Endothelial cell of hepatic sinusoid (primary cell): ENCODE measurements at regions not wholly inside any gene's neighbourhood (a gene's known extent, or its start where the extent isn't known, plus 50 kb on each side); places are given as distances from the start of the nearest gene placed in this dataset.

Experiments used
- in situ Hi-C: cut with HindIII; loops from 2 replicates; pipeline ENCODE4 v1.10.0; 2017; ENCODE audit warnings: low sequenced_read_pairs

- in situ Hi-C loops = no loop called here
Observed at GRCh38 chr2:215567504-215567903, 131.6 kb upstream of the FN1 start.

DNA sequence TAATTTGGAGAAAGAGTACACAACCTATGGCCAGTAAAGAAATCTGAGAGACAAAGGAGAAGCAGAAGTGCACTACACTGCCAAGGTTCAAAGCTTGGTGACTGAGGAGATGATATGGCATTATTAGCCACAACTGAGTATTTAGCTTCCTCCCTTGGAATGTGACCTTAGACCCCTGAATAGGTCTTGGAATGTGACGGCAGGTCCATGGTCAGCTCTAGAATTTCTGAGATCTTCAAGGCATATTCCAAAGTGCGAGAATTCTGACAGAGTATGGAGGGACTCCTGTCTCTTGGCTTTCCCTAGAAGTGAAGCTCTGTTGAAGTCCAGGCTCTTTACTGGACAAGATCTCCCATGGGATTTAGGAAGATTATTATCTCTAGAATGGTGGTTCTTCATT is 130.0 kb upstream of the FN1 start:
- in situ Hi-C loops = no loop called here

DNA sequence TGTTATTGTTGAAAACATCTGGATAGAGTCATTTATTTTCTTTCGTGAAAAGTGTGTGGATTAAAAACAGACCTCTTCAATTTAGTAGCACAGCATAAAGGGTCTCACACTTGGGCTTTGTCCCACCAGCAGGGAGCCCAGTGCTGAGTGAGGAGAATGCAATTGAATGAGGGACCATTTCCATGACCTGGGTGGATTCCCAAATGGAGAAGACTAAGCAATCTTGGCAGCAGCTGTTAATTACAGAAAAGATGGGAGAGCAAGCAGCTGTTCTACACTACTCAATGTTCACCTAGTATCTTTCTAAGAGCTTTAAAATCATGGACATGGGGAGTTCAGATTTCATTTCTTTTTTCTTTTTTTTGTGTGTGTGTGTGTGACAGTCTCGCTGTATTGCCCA is 121.8 kb upstream of the FN1 start:
- in situ Hi-C loops = loop anchor here (5.0 kb wide), 1 partner anchor 45 kb away; no protein-coding TSS in a partner anchor

- in situ Hi-C loops = loop anchor here (5.0 kb wide), 1 partner anchor 45 kb away; no protein-coding TSS in a partner anchor
Observed at GRCh38 chr2:215556979-215557378, 121.1 kb upstream of the FN1 start.

DNA sequence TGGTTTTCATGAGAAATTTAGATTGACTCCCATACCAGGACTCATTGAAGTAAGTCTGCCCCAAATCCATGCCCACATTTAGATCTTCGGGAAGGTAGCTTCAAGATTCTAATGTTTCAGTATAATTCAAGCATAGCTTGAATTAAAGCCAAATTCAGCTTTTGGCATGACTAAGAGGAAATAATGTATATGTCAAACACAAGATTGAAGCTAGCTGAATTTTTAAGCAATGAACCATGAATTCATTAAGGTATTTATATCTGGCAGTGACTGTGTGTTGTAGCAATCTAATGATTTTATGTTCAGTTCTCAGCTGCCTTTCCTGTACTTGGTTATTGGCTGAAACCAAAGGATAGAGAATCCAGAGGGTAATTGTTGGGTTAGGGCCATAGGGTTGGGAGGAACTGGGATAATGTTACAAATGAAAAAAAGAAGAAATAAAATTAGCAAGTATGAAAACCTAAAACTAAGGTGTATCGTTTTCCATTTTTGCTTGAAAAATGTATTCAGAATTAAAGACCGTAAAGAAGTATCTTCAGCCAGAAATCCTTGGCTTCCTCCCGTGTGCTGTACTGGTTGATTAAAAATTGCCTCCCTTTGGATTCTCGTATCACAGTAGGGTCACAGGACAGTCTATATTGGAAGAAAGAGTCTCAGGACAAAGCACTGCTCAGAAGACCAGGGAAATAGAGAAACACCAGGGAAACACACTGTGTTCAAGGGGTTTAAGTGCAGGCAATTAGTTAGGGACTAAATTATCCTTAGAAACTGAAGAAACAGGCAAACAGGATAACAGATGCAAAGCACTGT is 119.0 kb upstream of the FN1 start:
- in situ Hi-C loops = loop anchor here (5.0 kb wide), 1 partner anchor 47 kb away; no protein-coding TSS in a partner anchor

DNA sequence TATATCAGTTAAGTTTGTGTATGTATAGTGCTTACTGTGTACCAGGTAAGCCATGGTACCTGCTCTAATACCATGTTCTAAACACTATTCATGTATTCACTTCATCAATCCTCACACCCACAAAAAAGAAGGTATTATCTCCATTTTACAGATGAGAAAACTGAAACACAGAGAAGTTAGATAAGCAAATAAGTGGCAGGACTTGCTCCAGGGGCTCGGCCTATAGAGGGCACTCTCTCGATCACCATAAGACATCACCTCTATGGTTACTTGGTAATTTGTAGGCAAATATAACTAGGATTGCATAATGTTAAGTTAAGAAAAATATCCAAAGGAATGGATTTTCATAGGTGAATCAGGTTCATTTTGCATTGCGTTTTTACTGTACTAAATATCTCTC is 118.1 kb upstream of the FN1 start:
- in situ Hi-C loops = no loop called here

- in situ Hi-C loops = no loop called here
Observed at GRCh38 chr2:215552144-215552580, 116.3 kb upstream of the FN1 start.

DNA sequence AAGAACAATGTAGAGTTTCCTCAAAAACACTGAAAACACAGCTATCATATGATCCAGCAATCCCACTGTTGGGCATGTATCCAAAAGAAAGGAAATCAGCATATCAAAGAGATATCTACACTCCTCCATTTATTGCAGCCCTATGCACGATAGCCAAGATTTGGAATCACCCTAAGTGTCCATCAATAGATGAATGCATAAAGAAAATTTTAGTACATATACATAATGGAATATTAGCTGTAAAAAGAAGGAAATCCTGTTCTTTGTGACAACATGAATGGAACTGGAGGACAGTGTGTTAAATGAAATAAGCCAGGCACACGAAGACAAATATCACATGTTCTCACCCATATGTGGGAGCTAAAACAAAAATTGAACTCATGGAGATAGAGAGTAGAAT is 114.5 kb upstream of the FN1 start:
- in situ Hi-C loops = no loop called here

DNA sequence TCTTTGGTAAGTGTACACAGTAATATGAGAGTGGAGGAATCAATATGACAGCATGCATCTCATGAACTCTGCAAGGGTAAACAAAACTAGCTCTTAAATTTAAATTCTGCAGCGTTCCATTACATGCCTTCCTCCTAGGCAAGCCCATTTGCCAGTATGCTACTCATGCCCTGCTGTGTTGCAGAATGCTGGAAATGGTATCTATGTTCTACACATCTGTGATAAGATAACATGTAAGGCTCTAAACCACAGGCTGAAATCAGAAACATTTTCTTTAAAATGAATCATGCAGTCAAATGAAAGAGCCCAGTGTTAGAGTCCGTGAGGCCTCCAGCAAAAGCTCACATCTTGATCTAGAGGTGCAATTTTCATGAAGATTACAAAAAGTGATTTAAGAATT is 112.8 kb upstream of the FN1 start:
- in situ Hi-C loops = no loop called here

DNA sequence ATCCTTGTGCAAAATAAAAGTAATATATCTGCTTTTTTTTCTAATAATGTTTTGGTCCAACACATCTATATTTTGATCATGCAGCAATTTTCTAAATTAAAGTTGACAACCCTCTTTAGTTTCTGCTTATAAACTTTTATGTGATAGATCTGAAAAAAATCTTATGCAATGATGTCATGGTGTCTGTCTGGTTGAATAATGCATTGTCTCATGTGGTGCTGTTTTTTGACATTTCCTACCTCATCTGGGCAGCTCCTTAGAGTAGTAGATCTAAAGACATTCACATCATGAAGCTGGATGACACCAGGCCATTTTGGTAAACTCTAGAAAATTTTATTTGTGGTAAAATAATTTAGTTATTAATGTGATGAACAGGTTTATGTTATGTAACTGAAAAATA is 106.8 kb upstream of the FN1 start:
- in situ Hi-C loops = no loop called here

GRCh38 chr2:215540658-215541057 is 104.8 kb upstream of the FN1 start:
- in situ Hi-C loops = no loop called here

GRCh38 chr2:215537611-215538010 is 101.7 kb upstream of the FN1 start:
- in situ Hi-C loops = no loop called here

DNA sequence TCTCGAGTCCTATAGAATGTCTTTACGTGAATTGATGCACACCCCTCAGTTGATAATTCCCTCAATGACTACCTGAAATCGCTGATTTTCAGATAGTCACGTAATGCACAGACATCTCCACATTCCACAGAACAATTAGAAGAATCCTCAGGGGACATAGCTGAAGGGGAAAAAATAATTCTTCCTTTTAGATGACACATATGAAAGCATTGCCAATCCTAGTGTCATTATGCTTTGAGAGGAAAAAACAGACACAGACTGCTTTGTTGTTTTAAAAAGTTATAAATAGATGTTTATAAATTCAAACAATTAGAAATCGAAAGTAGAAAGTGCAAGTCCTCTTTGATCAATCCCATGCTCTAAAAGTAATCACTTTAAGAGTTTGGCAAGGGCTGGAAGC is 100.6 kb upstream of the FN1 start:
- in situ Hi-C loops = no loop called here

DNA sequence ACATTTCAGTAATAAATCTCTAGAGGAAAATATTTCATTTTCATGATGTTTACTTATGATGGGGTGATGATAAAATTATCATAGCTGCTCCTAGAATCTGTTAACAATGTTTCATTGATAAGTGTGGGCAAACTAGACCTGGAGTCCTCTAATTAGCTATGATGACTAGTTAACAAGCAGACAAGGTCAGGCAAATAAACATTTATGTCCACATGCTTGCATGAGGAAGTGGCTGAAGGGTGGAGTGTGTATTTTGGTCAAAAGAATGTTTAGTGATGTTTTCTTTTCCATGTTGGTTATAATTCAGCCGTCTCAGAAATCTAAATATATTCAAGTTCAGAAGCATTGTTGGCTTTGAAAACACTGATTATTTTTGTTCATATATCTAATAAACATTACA is 99.9 kb upstream of the FN1 start:
- in situ Hi-C loops = no loop called here

DNA sequence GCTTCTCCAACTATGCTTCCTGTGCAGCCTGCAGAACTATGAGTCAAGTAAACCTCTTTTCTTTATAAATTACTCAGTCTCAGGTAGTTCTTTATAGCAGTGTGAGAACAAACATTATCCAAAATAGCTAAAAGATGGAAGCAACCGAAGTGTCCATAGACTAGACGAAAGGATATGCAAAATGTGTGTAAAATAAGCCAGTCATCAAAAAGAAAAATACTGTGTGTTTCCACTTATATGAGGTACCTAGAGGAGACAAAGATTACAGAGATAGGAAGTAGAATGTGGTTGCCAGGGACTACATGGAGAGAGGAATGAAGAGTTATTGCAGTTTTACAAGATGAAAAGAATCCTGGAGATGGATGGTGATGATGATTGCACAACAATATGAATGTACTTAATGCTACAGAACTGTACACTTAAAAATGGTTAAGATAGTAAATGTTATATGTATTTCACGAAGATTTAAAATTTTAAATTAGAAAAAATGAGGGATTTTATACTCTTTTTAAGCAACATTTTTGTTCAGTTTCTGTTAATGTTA is 99.3 kb upstream of the FN1 start:
- in situ Hi-C loops = no loop called here

- in situ Hi-C loops = loop anchor here (5.0 kb wide), 1 partner anchor 79 kb away; no protein-coding TSS in a partner anchor
Observed at GRCh38 chr2:215533716-215534115, 97.8 kb upstream of the FN1 start.

GRCh38 chr2:215532844-215533243 is 97.0 kb upstream of the FN1 start:
- in situ Hi-C loops = loop anchor here (5.0 kb wide), 1 partner anchor 79 kb away; no protein-coding TSS in a partner anchor

DNA sequence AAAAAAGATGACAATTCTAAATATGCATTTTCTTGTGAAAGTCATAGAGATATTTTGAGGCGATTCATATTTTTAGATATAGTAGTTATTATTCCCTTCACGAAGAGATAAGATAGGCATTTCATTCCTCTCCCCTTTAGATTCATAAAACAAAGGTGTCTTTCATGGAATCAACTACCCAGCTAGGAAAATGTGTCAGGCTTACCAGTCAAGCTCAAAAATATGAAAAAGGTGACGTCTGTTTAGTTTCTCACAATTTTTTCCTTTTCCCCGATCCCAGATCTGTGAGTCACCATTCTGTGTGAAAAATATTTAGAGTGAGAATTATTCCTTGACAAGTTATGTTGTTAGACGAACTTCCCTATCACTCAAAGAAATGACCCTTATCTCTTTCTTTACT is 95.4 kb upstream of the FN1 start:
- in situ Hi-C loops = loop anchor here (5.0 kb wide), 1 partner anchor 81 kb away; no protein-coding TSS in a partner anchor

DNA sequence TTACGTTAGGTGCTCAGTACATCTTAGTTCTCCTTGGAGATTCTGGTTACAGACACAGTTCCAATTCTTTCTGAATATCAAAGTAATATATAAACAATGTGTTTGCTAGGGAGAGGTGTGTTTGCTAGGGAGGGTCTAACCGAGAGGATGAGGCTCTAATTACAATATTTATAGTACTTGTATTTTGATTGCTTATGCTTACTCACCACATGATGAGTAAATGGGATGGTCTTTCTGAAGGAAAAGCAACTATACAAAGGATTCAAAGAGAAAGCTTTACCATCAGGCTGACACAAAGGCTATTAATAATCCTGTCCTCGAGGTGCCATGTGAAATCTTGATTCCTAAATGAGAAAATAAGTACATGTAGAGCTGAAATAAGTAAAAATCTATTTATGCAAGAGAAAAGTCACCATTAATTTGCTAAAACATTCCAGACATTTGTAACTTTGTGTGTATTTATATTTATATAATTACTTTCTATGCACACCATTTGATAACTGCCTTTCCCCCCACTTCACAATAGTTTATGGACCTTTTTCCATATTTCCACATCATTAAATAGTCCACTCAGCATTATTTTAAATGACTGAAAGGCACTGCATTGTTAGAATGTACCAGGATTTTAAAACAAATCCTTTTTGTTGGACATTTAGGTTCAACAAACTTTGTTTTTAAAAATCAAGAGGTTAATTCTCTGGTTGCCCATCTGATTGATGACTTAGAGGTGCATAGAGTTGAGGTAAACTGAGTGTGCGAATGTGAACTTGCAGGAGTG is 94.5 kb upstream of the FN1 start:
- in situ Hi-C loops = loop anchor here (5.0 kb wide), 1 partner anchor 82 kb away; no protein-coding TSS in a partner anchor

- in situ Hi-C loops = loop anchor here (5.0 kb wide), 2 partner anchors 57 to 63 kb away; no protein-coding TSS in a partner anchor
Observed at GRCh38 chr2:215529271-215529670, 93.4 kb upstream of the FN1 start.

GRCh38 chr2:215528555-215528954 is 92.7 kb upstream of the FN1 start:
- in situ Hi-C loops = loop anchor here (5.0 kb wide), 2 partner anchors 56 to 64 kb away; no protein-coding TSS in a partner anchor
